NCI-H2029 treated with DMSO at 0.1 percent for 48 hours (cell line): ENCODE measurements at regions not wholly inside any gene's neighbourhood (a gene's known extent, or its start where the extent isn't known, plus 50 kb on each side); places are given as distances from the start of the nearest gene placed in this dataset.

Experiments used
- DNase-seq: peaks from one replicate; lab custom pipeline; 2025; lab: John Stamatoyannopoulos, UW

- DNase-seq: no peak
Observed at GRCh38 chr19:31600731-31601295, 251.6 kb upstream of the TSHZ3 start.

- DNase-seq: no peak
Observed at GRCh38 chr19:31601855-31602254, 252.6 kb upstream of the TSHZ3 start.

DNA sequence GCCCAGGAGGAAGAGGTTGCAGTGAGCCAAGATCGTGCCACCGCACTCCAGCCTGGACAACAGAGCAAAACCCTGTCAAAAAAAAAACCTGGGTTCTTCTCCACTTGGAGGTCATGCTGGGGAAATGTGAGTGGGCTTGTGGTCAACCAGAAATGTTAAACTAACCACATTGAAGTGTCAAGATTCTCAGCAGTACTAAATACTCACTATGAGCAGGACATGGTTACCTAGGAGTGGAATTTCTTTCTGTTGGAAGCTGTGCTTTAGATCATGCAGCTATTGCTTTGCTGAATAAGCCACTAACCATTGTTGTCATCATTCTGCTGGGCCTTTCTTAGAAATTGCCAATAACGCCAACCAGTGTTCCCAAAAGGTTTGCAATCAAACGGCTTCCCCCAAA lies 253.3 kb upstream of the TSHZ3 start:
- no peak for DNase-seq

GRCh38 chr19:31604493-31605040 lies 255.3 kb upstream of the TSHZ3 start:
- DNase-seq: no peak

- DNase-seq: no peak
Observed at GRCh38 chr19:31610018-31610417, 260.8 kb upstream of the TSHZ3 start.

DNA sequence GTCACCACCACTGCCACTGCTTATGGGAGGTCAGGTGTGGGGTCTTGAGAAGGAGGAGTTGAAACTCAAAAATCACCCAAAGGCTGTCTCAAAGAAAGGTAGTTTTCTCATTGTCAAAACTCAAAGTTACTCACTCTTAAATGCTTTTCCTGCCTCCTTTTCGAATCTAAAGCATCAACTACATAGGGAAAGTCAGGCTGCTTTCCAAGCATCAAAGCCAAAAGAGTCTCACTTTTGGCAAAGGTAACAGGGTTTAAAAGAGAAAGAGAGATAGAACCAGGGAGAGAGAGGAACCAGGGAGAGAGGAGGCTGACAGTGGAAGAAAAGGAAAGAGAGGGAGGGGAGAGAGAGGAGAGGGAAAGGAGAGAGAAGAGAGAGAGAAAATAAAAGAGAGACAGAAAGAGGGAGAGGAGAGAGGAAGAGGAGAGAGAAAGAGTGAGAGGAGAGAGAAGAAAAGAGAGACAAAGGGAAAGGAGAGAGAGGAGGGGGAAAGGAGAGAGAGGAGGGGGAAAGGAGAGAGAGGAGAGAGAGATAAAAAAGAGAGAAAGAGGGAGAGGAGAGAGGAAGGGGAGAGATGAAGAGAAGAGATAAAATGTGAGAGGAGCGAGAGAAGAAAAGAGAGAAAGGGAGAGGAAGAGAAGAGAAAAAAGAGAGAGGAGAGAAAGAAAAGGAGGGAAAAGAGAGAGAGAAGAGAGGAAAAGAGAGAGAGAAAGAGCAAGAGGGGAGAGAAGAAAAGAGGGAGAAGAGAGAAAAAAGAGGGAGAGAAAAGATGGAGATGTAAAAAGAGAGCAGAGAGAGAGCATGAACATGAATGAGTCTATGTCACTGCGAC lies 262.0 kb upstream of the TSHZ3 start:
- DNase-seq: no peak

DNA sequence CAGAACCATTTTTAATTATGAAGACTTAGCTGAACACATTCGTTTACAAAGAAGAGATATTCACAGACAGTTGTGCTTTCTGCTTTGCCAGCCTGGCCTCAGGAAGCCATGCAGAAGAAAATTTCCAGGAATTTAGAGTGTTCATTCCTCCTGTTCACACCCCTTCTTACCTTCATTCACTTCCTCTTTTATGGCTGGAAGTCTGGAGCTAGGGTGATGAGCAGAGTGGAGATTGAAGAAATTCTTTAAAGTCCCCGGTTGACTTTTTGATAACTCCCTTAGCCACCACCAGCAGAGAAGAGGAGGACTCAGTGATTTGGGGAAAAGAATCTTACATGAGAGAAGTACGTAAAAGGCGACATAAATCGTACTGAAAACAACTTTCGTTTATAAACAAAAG lies 263.6 kb upstream of the TSHZ3 start:
- no peak for DNase-seq

DNA sequence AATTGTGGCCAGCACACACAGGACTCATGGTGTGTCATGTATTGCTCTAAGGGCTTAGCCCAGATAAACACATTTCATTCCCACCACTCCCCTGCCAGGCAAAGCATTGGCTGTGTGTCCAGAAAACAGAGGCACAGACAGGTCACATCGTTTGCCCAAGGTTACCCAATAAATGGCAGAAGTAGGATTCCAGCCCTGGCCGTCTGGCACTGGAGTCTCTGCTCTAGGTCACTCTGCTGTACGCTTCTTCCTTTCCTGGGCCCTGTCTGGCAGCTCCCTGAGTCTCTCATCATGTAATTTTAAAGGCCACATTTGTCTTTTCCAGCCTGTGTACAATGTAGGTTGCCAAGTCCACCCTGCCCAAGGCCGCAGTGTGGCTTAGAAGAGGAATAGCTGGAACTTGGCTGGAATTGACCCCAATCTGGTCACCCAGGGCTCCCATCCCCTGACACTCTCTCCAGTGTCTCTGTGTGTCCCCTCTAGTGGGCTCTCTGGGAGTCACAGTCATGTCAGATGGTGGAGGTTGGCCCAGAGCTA lies 264.5 kb upstream of the TSHZ3 start:
- no peak for DNase-seq

DNA sequence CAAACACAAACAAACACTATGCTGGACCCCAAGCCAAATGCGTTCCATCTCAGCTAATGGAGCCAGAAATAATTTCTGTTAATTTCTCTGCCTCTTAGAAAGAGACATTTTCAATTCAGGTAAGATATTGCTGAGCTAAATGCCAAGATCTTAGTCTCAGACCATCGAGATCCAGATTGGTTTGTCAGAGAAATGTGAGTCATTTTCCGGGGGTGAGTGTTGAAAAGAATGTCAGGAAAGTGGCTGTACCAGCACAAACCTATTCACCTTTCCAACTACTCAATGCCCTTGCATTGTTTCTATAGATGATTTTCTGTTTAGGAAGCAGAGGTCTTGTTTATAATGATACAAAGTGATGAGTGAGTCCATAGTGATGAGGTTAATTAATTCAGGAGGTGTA lies 266.8 kb upstream of the TSHZ3 start:
- DNase-seq: no peak

DNA sequence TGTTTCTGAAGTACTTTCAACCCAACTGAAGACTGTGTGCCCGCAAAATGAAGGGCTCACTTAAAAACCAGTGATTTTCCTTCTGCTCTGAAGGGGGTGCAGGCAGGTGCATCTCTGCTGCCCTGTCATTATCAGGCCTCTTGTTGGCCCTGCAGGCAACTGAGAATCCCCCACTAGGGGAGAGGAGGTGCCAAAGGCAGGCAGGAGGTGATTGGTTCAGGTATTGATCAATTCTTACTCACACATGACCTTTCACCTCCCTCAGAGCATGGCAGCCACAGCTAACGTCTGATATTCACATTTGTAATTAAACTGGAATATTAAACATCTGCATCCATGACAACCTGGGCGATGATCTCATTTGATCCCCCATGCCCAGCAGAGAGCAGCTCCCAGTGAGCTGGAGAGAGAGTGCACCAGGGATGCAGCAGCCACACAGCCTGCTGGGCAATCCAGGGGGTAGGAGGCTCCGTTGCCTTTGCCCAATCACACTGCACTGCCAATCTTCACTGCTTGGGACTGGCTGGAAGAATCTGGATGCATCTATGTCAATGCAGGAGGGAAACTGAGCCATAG lies 267.9 kb upstream of the TSHZ3 start:
- DNase-seq: no peak

DNA sequence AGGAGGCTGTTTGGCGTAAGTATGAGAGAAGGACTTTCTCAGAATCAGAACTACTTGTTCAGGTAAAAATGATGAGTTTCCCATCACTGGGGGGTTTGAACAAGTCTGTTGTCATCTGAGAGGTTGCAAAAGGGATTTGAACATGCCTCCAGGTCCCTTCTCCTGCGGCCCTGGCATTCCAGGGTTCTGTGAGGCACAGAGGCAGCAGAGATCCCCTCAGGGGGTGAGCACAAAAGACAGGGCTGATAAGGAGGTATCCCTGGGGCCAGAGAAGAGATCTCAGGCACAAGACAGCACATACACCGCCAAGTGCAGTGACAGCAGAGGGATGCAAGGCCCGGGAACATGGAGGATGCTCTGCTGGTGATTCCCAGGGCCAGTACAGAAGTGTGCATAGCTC lies 275.8 kb upstream of the TSHZ3 start:
- DNase-seq: no peak

- no peak for DNase-seq
Observed at GRCh38 chr19:31625575-31625974, 276.3 kb upstream of the TSHZ3 start.

- DNase-seq: no peak
Observed at GRCh38 chr19:31626941-31627340, 277.7 kb upstream of the TSHZ3 start.

DNA sequence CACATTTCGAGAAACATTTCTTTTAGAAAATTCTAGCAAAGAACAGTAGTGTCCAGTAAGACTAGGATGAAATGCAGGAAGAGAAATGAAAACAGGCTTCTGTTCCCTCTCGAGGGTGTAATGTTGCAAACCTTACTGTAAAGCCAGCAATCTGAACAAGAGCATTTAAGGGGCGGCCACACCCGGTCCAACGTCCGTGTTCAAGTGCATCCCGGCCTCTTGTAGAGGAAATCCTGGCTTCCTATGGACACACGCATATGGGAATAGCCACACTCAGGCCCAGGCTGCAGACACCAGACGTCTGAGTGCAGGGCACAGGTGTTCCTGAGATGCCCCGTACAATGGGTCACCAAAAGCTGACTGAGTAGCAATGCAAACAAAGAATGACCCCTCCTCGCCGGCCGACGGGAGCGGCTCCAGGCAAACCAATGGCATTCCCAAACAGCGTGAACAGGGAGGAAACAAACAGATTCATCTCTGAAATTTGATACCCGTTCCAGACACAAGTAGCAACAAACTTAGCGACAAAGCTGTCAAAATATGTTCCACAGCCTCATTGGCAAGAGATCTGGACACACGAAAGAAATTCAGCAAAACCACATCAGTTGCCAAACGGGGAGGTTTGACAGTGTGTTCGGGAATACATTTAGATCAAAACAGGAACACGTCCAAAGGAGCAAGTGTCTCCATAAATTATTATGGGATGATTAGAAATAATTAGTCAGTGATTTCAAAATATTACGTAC lies 278.6 kb upstream of the TSHZ3 start:
- no peak for DNase-seq

DNA sequence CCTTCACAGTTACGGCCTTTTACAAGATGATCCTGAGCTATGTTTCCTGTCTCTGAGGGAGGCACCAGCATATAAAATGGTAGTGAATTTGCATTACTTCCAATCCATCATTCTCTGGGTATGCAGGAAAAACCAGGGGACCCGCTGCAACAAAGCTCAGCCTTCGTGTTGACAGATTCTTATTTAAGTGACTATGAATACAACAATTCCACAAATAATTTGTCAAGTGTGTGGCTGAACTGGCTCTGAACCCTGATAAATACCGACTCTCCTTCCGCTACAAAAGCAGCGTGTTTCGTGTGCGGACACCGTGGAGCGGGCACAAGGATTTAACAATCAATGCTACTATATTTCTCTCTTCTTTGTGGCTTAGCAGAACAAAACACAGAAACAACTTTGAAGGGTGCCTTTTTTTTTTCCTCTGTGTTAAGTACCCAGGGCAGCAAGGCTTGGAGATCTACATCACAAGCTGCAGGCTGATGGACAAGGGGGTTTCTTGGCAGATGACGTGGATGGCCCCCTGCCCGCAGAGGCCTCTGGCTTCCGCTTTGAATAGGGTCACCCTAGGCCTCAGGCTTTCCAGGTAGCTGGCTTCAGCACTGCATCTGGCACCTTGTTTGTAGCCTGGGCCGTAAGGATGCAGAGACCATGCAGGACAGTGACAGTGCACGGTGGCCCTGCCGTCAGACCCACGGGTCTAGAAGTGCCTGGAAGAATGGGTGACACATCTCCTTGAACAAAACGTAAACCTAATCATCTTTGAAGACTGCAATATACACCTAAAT lies 280.5 kb upstream of the TSHZ3 start:
- DNase-seq: no peak

- no peak for DNase-seq
Observed at GRCh38 chr19:31633014-31633413, 283.8 kb upstream of the TSHZ3 start.

GRCh38 chr19:31639306-31639705 lies 290.1 kb upstream of the TSHZ3 start:
- DNase-seq: no peak

- DNase-seq: no peak
Observed at GRCh38 chr19:31641591-31641990, 292.4 kb upstream of the TSHZ3 start.

- DNase-seq: no peak
Observed at GRCh38 chr19:31648347-31648746, 299.1 kb upstream of the TSHZ3 start.

DNA sequence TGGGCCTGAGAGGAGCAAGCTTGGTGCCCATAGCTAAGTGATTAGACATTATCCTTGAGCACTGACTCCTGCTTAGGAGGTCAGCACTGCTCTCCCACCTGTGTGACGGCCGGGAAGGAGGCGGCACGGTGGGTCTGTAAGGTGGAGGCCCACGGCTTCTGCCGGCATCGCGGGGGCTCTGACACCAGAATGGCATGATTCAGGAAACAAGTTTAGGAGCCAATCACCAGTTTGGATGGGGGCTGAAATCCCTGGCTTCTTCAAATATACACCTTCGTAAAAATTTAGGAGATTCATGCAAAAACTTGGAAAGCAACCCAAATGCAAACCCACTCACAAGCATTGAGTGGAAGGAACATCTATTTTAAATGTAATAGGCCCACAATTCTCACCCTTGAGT lies 307.3 kb upstream of the TSHZ3 start:
- DNase-seq: no peak
